ENCODE measurements at regions not wholly inside any gene's neighbourhood (a gene's known extent, or its start where the extent isn't known, plus 50 kb on each side); places are given as distances from the start of the nearest gene placed in this dataset.

GRCh38 chr6:56356426-56356825, 109.0 kb upstream of the COL21A1 start:
- Mint-ChIP-seq H3K36me3 (ENCODE audit: low read depth) (0 out of 3 replicates have a peak, but pooled peaks cover 2% of the 10 kb centered on the region), H3K27me3 (ENCODE audit: insufficient read depth, low read depth, poor library complexity) (no peaks in the 10 kb centered on the region), H3K4me1 (no peaks in the 10 kb centered on the region; the same call in 2 of the 3 replicates), H3K9me3 (peaks cover 17% of the 10 kb centered on the region; the same call in 2 of the 3 replicates), H3K4me3 (no peak overlapping the region), H3K27ac (no peak overlapping the region)
- Histone ChIP-seq H3K27me3 (ENCODE audit: insufficient read depth) (no peaks in the 10 kb centered on the region), H4K20me1 (replicated peaks; ENCODE audit: insufficient read depth) (no peaks in the 10 kb centered on the region), H3K4me1 (ENCODE audit: insufficient read depth) (no peaks in the 10 kb centered on the region), H3K79me2 (replicated peaks; ENCODE audit: insufficient read depth) (no peaks in the 10 kb centered on the region), H3K9me2 (ENCODE audit: insufficient read depth) (no peaks in the 10 kb centered on the region), H2AFZ (no peak overlapping the region), H3F3A (replicated peaks; ENCODE audit: low read depth) (no peaks in the 10 kb centered on the region), H3K36me3 (ENCODE audit: insufficient read depth) (no peaks in the 10 kb centered on the region), H3K27ac (ENCODE audit: low read depth) (no peak overlapping the region), H3K4me3 (no peak overlapping the region), H3K4me2 (no peak overlapping the region)
- ATAC-seq (no peak), DNase-seq (ENCODE audit: low spot score) (peak; percentile 21)
- no peak for TF ChIP-seq JUNB (IDR thresholded peaks at IDR 0.05; ENCODE audit: unreplicated experiment)
- no peak for TF ChIP-seq STAT1 (IDR thresholded peaks at IDR 0.05; ENCODE audit: unreplicated experiment)
- no peak for TF ChIP-seq CREB1 (CRISPR knock-in tag; IDR thresholded peaks at IDR 0.05; ENCODE audit: low read depth)
- TF ChIP-seq NANOG (IDR thresholded peaks at IDR 0.05; ENCODE audit: borderline replicate concordance), result no peak

GRCh38 chr6:56353860-56354259, 106.5 kb upstream of the COL21A1 start:
- no peaks in the 10 kb centered on the region for H3K27me3 Mint-ChIP-seq (ENCODE audit: insufficient read depth, low read depth, poor library complexity)
- TF ChIP-seq ZNF331 (CRISPR knock-in tag; IDR thresholded peaks at IDR 0.05; ENCODE audit: low read depth), result no peak
- TF ChIP-seq, protein P1, sequence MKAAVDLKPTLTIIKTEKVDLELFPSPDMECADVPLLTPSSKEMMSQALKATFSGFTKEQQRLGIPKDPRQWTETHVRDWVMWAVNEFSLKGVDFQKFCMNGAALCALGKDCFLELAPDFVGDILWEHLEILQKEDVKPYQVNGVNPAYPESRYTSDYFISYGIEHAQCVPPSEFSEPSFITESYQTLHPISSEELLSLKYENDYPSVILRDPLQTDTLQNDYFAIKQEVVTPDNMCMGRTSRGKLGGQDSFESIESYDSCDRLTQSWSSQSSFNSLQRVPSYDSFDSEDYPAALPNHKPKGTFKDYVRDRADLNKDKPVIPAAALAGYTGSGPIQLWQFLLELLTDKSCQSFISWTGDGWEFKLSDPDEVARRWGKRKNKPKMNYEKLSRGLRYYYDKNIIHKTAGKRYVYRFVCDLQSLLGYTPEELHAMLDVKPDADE (IDR thresholded peaks at IDR 0.05), result no peak
- TF ChIP-seq, protein P2, sequence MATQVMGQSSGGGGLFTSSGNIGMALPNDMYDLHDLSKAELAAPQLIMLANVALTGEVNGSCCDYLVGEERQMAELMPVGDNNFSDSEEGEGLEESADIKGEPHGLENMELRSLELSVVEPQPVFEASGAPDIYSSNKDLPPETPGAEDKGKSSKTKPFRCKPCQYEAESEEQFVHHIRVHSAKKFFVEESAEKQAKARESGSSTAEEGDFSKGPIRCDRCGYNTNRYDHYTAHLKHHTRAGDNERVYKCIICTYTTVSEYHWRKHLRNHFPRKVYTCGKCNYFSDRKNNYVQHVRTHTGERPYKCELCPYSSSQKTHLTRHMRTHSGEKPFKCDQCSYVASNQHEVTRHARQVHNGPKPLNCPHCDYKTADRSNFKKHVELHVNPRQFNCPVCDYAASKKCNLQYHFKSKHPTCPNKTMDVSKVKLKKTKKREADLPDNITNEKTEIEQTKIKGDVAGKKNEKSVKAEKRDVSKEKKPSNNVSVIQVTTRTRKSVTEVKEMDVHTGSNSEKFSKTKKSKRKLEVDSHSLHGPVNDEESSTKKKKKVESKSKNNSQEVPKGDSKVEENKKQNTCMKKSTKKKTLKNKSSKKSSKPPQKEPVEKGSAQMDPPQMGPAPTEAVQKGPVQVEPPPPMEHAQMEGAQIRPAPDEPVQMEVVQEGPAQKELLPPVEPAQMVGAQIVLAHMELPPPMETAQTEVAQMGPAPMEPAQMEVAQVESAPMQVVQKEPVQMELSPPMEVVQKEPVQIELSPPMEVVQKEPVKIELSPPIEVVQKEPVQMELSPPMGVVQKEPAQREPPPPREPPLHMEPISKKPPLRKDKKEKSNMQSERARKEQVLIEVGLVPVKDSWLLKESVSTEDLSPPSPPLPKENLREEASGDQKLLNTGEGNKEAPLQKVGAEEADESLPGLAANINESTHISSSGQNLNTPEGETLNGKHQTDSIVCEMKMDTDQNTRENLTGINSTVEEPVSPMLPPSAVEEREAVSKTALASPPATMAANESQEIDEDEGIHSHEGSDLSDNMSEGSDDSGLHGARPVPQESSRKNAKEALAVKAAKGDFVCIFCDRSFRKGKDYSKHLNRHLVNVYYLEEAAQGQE (IDR thresholded peaks at IDR 0.05; ENCODE audit: unreplicated experiment), result no peak
- TF ChIP-seq POLR2AphosphoS5 (IDR thresholded peaks at IDR 0.05; ENCODE audit: low read depth), result no peak
- TF ChIP-seq CREB1 (CRISPR knock-in tag; IDR thresholded peaks at IDR 0.05; ENCODE audit: low read depth), result no peak
- TF ChIP-seq JUNB (IDR thresholded peaks at IDR 0.05; ENCODE audit: unreplicated experiment), result no peak
- no peak for TF ChIP-seq ZNF114 (CRISPR knock-in tag; IDR thresholded peaks at IDR 0.05)
- TF ChIP-seq STAT1 (IDR thresholded peaks at IDR 0.05; ENCODE audit: unreplicated experiment), result no peak
- TF ChIP-seq EZH2phosphoT487 (IDR thresholded peaks at IDR 0.05; ENCODE audit: unreplicated experiment), result no peak
- TF ChIP-seq NANOG (IDR thresholded peaks at IDR 0.05; ENCODE audit: borderline replicate concordance), result no peak
- TF ChIP-seq ZNF462 (CRISPR knock-in tag; IDR thresholded peaks at IDR 0.05), result no peak
- no peak for TF ChIP-seq EZH2 (IDR thresholded peaks at IDR 0.05; ENCODE audit: low read depth, unreplicated experiment)

More at GRCh38 chr6:56353860-56354259, 106.5 kb upstream of the COL21A1 start:
- ATAC-seq, result no peak
- 0 out of 3 replicates have a peak, but pooled peaks cover 2% of the 10 kb centered on the region for H3K36me3 Mint-ChIP-seq (ENCODE audit: low read depth)
- H3F3A ChIP-seq (replicated peaks; ENCODE audit: low read depth), result no peaks in the 10 kb centered on the region
- no peaks in the 10 kb centered on the region for H3K4me1 ChIP-seq (ENCODE audit: insufficient read depth)
- peaks cover 17% of the 10 kb centered on the region; the same call in 2 of the 3 replicates for H3K9me3 Mint-ChIP-seq
- no peaks in the 10 kb centered on the region for H3K79me2 ChIP-seq (replicated peaks; ENCODE audit: insufficient read depth)
- H3K4me2 ChIP-seq, result no peak overlapping the region
- H3K36me3 ChIP-seq (ENCODE audit: insufficient read depth), result no peaks in the 10 kb centered on the region
- H3K9me2 ChIP-seq (ENCODE audit: insufficient read depth), result no peaks in the 10 kb centered on the region
- H3K4me1 Mint-ChIP-seq, result peaks cover 4% of the 10 kb centered on the region; the same call in 2 of the 3 replicates
- no peak overlapping the region for H3K4me3 ChIP-seq
- no peak for DNase-seq (ENCODE audit: low spot score)
- H3K4me3 Mint-ChIP-seq, result no peak overlapping the region
- H3K27ac ChIP-seq (ENCODE audit: low read depth), result no peak overlapping the region
- no peak overlapping the region for H2AFZ ChIP-seq
- no peak overlapping the region for H3K27ac Mint-ChIP-seq
- H3K27me3 ChIP-seq (ENCODE audit: insufficient read depth), result no peaks in the 10 kb centered on the region
- no peaks in the 10 kb centered on the region for H4K20me1 ChIP-seq (replicated peaks; ENCODE audit: insufficient read depth)
